ENCODE measurements at regions not wholly inside any gene's neighbourhood (a gene's known extent, or its start where the extent isn't known, plus 50 kb on each side); places are given as distances from the start of the nearest gene placed in this dataset.
A peak's percentile ranks its signal among the peaks of the same experiment; 100 is the strongest.

- Histone ChIP-seq H3K27ac (no peak overlapping the region), H3K4me3 (no peak overlapping the region)
Observed at GRCh38 chr11:70811915-70812314, 413.6 kb downstream of the CTTN start.

DNA sequence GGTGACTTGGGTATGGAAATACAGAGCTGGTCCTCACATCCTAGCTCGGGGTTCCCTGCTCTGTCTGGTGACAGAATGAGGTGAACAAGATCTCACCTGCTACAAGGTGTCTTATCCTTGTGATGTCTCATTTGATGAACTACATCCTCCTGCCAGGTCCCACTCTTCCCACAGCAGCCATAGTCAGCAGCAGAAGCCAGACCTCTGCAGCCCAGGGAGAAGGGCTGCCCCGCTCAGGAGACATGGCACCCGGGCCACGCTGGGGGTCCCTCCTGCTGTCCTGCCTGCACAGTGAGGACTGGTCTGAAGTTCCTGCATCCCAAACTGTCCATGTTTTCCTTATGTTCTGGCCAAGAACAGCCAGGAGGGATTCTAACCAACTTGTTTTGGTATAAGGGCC, 414.1 kb downstream of the CTTN start:
- H3K27ac ChIP-seq, result no peak overlapping the region
- H3K4me3 ChIP-seq, result no peak overlapping the region

DNA sequence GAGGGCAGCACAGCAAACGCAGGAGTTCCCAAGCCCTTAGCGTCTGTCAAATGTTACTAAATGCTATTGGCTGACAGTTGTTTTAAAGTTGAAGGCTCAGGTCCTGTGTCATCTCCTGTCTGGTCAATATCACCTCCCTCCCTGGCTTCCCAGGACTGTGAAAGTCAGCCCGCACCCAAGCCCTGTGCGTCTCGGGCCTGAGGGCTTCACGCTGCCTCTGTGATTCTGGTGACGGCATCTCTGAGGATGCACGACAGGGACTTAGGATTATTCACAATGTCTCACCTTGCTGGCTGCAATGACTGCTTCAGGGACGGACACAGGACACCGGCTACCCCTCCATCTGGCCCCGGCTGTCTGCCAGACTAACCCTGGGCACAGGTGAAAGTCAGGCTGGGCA, 415.3 kb downstream of the CTTN start:
- Histone ChIP-seq H3K27ac (no peak overlapping the region), H3K4me3 (no peak overlapping the region)

DNA sequence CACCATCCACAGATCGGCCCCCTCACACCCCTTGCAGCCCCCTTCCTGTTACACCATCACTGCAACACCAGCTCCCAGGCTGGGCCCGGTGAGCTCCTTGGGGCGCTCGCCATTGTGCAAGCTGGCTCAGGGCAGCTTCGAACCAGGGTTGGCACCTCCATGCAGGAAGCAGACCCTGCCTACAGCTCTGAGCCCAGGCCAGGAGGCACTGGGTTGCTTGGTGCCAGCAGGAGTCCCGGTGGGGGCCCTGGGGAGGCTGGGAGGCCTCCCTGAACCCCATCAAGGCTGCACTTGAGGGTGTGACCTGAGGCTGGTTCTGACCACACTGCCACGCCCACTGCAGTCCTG, 417.1 kb downstream of the CTTN start:
- no peak overlapping the region for H3K27ac ChIP-seq
- no peak overlapping the region for H3K4me3 ChIP-seq

DNA sequence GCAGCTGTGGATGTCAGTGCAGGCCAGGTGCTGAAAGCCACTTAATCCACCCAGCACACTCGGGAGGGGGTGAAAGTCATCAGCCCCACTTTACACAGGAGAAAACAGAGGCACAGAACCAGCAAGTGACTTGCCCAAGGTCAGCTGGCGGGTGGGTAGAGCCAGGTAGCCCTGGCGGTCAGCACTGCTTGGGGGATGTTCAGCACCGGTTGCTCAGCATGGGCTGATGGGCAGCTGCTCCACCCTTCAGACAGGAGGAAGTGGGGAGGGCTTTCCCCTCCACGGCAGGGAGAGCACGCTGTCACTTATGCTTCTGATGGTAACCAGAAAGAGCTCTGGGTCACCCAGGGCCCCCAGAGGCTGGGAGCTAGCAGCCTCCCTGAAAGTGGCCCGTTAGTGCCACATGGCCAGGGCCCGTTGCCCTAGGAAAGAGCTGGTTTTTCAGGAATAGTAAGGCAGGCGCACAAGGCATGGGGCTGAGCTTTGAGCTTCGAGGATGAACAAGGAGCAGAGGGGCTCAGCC, 417.9 kb downstream of the CTTN start:
- Histone ChIP-seq H3K27ac (no peak overlapping the region), H3K4me3 (no peak overlapping the region)

GRCh38 chr11:70818351-70818750, 420.0 kb downstream of the CTTN start:
- no peak overlapping the region for H3K4me3 ChIP-seq
- H3K27ac ChIP-seq, result no peak overlapping the region

- no peak overlapping the region for H3K27ac ChIP-seq
- H3K4me3 ChIP-seq, result no peak overlapping the region
Observed at GRCh38 chr11:70819022-70819421, 420.7 kb downstream of the CTTN start.

DNA sequence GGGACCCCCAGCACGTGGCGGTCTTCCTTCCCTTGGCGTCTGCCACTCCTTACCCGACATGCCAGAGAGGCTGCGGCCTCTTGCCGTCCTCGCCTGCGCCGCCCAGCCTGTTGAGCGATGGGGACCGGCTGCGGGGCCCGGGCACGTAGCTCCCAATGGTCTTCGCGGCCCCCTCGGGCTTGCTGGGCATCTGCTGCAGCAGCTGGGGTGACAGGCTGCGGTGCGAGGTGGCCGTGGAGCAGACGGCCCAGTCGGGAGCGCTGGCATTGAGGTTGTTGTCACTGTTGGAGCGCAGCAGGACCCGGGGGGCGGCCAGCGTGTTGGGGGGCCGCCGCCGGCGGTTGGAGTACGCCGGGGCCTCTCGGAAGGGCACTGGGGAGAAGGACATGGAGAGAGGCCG, 422.0 kb downstream of the CTTN start:
- H3K4me3 ChIP-seq, result no peak overlapping the region
- H3K27ac ChIP-seq, result no peak overlapping the region

- Histone ChIP-seq H3K4me3 (no peak overlapping the region), H3K27ac (no peak overlapping the region)
Observed at GRCh38 chr11:70820712-70821111, 422.4 kb downstream of the CTTN start.

GRCh38 chr11:70823771-70824170, 425.4 kb downstream of the CTTN start:
- Histone ChIP-seq H3K4me3 (no peak overlapping the region), H3K27ac (no peak overlapping the region)

DNA sequence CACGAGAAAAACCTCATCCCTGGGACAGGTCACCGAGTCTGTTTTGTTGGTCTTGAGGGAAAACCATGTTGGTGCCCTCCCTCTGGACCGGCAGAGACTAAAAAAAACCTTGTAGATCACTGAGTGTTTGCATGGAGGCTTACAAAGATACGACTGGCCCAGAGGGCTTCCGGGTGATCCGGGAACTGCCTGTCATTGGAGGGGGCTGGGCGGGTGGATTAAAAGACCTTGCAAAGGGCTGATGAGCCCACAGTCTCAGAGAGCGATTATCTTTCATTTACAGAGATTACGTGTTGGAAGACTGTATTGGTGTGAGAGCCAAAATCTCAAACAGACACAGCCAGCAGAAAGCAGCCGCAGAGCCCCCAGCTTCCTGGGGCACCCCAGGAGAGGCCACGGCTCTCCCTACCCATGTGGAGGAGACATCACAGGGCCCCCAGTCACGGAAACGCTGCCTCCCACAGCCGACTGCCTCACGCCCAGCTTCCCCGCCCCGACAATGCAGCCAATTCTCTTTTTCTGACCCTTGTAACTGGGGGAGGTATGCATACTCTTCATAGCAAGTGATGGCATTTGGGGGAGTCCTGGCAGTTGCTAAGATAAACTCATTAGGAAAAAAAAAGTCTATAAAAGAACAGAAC, 426.4 kb downstream of the CTTN start:
- no peak overlapping the region for H3K27ac ChIP-seq
- H3K4me3 ChIP-seq, result no peak overlapping the region

GRCh38 chr11:70825893-70826540, 426.4 kb downstream of the SHANK2 start:
- H3K4me3 ChIP-seq, result peak overlapping the region in 1 of 7 experiments; percentile 20
- H3K27ac ChIP-seq, result peak overlapping the region in 1 of 21 experiments; percentile 49

DNA sequence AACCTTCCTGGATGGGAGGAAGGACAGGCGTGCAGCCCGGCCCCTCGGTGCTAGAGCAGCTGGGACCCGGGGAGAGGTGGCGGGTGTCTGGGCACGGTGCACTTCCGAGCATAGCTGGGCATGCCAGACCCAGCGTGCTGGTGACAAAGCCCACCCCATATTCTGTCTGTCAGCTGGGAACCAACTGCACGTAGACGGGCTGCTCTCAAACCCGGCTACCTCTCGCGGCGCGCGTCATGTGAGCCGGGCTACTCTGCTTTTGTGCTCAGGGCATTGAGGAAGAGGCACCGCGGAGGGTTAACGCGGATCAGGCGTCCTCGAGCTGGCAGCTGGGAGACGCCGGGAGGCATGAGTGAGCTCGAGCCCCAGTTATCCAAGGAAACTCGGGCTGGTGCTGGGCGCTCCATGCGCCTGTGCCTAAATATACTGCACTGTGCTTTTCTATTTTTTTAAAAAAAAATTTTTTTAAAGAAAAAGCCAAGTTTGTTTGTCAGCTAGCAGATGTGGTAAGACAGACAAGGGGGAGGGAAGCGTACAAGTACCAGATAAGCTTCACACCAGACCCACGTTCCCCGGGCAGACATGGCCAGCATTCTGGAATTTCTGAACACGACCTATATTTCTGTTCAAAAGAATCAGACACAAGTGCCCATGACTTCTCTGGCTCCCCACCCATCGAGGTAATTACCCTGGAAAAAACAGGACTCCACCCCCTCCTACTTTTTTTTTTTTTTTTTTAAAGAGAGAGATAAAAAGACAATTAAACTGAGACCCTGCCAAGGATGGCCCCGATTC, 425.6 kb downstream of the SHANK2 start:
- peak overlapping the region in 1 of 21 experiments; percentile 49 for H3K27ac ChIP-seq
- peak overlapping the region in 1 of 7 experiments; percentile 20 for H3K4me3 ChIP-seq

DNA sequence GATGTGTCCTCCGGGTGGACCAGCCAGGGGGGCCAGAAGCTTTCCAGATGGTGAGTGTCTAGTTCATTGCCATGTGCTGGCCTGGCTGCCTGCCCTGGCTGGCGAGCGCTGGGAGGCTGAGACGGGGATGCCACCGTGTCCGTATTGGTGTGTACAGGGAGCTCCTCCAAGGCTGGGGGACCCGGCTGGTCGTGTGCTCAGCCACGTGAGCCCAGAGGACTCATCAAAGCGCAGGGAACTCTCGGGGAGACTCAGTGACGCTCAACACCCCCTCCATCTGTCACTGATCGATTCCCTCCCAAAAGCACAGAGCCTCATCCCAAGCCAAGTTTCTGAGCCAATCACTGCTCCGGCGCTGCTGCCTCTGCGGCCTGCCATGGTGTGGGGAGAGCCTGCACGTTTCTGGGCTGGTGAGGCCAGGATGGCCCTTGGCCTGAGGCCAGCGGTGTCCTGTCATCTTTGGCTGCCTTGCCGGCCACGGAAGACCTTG, 423.7 kb downstream of the SHANK2 start:
- Histone ChIP-seq H3K4me3 (no peak overlapping the region), H3K27ac (no peak overlapping the region)

DNA sequence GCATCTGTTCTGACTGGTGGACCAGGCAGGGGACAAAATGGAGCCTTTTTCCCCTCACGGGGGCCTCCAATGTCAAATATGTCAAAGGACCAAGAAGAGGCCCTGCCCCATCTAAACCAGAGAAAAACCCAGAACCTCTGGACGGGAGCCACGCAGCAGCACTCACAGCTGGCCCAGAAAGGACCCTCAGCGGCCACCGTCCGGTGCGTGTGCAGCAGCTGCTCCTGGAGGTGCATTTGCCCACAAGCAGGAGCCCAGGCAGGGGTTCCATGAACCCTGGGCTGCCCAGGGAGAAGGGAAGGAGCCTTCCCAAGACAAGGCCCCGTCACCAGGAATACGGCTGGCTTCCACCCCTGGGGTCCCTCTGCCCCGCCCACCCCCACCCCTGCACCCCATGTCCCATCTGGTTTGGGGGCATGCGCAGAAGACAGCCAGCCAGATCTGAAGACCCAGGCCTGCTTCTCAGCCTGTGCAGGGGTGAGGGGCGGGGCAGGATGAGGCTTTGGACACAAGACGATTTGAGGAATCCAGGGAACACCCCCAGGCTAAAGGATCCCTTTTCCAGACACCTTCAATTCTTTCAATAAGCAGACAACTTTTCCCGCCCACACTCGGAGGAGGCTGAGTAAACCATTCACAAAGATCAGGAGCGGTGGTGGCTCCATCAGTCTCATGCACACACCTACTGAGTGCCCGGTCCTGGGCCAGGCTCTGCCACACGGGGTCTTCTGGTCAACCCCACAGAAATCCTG, 423.1 kb downstream of the SHANK2 start:
- Histone ChIP-seq H3K4me3 (no peak overlapping the region), H3K27ac (no peak overlapping the region)

DNA sequence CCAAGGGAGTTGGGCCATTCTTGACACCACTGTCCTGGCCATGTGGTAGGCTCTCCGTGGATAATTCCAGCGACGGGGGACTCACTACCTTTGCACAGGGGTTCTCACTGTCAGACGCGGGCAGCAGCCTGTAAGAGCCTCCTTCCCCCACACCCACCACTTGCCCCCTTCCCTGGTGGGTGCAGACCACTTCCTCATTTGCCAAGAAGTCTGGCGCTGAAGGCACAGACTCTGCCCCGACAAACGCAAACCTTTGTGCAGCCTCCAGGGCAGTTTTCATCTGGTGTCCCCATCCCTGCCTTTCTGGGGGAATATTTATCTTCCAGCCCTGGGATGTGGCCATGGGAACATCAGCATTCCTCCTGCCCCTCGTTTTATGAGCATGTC, 422.5 kb downstream of the SHANK2 start:
- H3K27ac ChIP-seq, result no peak overlapping the region
- H3K4me3 ChIP-seq, result no peak overlapping the region

GRCh38 chr11:70833011-70833410, 419.4 kb downstream of the SHANK2 start:
- no peak overlapping the region for H3K4me3 ChIP-seq
- H3K27ac ChIP-seq, result no peak overlapping the region

GRCh38 chr11:70833554-70833953, 418.8 kb downstream of the SHANK2 start:
- Histone ChIP-seq H3K27ac (no peak overlapping the region), H3K4me3 (no peak overlapping the region)

DNA sequence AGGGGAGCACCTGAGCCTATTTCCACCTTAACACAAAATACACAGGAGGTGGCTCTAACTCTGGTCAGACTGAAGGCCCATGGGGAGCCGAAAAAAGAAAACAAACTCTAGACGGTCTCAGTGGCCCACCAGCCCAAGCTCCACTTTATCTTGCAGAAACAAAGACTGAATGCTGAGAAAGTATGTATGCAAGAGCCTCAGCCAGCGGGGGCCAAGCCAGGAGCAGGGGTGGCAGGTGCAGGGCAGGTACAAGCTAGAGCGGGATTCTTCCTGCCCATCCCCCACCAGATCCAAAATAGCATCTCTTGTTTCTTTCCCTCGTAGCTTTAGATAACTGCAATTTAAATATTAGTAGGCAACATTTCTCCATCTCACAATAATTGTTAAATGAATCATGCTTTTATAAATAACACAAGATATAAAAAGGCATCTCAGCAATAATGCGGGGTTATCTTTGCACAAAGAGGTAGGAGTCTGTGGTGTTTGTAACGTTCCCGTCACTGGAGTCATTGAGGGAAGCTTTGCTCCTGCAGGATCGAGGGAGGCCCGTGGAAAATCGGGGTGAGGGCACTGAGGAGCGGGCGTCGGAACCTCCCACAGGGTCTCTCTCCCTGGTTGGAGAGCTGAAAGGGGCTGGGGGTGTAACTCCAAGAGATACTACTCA, 418.0 kb downstream of the SHANK2 start:
- no peak overlapping the region for H3K27ac ChIP-seq

More for the DNA sequence above, 418.0 kb downstream of the SHANK2 start:
- H3K4me3 ChIP-seq, result no peak overlapping the region
